Left hindlimb (tissue), 1 donor: ENCODE measurements at regions not wholly inside any gene's neighbourhood (a gene's known extent, or its start where the extent isn't known, plus 50 kb on each side); places are given as distances from the start of the nearest gene placed in this dataset.

Experiments
- DNase-seq: peaks from one replicate; pipeline ENCODE4 v3.0.0-alpha.2; 2018

GRCh38 chr4:144304025-144304424 lies 163.5 kb upstream of the GYPA start:
- DNase-seq = no peak

DNA sequence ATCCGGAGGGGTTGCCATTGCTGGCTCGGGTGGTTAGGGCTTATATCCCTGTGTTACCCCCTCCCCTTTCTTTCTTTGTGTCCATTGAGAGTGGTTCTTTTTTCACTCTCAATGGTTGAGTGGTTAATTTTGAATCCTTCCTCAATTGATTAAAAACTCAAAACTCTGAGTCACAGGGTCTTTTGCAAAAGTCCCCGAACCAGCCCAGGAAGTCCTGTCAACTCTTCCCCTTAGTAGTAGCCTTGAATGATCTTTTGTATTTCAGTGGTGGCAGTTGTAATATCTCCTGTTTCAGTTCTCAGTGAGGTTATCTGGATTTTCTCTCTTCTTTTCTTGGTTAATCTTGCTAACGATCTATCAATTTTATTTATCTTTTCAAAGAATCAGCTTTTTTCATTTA lies 170.0 kb upstream of the GYPA start:
- no peak for DNase-seq

- DNase-seq = no peak
Measured at GRCh38 chr4:144313370-144313769, 172.9 kb upstream of the GYPA start.

- DNase-seq = no peak
Measured at GRCh38 chr4:144316869-144317268, 176.4 kb upstream of the GYPA start.

GRCh38 chr4:144318797-144319196 lies 178.3 kb upstream of the GYPA start:
- no peak for DNase-seq

GRCh38 chr4:144336633-144337032 lies 196.1 kb upstream of the GYPA start:
- DNase-seq = no peak

- no peak for DNase-seq
Measured at GRCh38 chr4:144338148-144338547, 197.6 kb upstream of the GYPA start.

GRCh38 chr4:144338834-144339233 lies 198.3 kb upstream of the GYPA start:
- no peak for DNase-seq

- DNase-seq = no peak
Measured at GRCh38 chr4:144340931-144341330, 200.4 kb upstream of the GYPA start.

GRCh38 chr4:144342949-144343760 lies 202.6 kb upstream of the GYPA start:
- DNase-seq = no peak

DNA sequence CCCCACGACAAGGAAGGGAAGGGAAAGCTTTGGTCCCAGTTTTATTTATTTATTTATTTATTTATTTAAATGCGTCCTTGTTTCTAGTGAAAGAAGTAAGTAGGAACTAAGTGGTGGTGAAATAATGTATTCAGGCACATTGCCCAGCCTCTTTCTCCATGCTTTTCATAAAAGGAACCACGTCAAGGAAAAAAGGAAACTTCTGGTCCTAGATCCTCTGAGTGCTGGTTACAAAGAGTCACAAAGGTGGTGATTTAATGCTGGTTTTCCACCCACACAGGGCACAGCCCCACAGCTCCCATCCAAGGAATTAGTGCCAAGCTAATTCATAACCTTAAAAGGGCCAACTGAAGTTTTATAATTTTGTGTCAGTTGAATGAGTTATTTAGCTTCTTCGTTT lies 206.6 kb upstream of the GYPA start:
- no peak for DNase-seq

DNA sequence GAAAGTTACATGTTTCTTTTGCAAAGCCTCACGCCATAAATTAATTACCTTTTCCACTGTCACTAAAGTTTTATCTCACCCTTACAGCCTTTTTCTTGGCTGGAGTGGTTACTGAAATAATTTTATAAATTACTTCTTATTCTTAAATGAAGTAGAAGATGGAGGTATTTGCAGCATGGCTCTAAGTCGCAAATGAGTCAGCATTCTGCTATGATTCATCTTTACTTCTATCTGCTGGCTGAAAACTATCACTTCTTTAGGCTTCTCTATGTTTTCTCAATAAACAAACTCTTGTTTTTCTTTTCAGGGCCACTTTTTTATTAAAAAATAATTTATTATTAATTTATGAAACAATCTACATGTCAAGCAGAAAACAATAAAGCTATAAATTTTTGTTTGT lies 210.2 kb upstream of the GYPA start:
- DNase-seq = no peak

DNA sequence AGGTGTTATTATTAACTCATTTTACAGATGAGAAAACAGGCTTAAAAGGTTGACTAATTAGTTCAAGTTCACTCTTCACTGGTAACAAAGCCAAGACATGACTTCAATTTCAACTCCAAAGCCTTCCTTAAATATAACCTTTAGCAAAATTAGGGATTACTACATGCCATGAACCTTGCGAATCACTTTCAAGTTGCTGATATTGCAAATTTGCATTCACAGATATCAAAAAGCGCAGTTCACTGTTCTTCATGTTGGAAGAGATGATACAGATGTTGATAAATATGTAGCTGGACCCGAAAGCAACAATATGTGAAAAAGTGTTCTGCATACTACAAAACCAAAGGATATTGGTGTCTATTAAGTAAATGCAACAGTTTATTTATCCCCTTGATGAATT lies 210.8 kb upstream of the GYPA start:
- DNase-seq = no peak

DNA sequence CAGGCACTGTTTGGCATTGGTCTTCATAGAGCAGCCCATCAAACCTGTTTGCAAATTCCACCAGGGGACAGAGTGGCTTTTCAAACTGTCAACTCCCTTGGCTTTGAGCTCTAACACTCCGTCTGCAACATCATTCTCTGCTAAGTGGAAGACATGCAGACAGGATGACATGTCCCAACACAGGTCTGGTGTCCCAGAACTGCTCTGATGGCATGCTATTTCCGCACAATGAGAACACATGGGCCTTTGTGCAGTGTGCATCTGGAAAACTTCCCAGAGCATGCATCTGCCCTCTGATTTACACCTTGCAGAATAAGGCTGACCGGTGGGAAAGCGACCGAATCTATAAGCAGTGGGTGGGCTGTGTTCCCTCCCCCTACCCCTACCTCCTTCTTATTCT lies 212.8 kb upstream of the GYPA start:
- no peak for DNase-seq

DNA sequence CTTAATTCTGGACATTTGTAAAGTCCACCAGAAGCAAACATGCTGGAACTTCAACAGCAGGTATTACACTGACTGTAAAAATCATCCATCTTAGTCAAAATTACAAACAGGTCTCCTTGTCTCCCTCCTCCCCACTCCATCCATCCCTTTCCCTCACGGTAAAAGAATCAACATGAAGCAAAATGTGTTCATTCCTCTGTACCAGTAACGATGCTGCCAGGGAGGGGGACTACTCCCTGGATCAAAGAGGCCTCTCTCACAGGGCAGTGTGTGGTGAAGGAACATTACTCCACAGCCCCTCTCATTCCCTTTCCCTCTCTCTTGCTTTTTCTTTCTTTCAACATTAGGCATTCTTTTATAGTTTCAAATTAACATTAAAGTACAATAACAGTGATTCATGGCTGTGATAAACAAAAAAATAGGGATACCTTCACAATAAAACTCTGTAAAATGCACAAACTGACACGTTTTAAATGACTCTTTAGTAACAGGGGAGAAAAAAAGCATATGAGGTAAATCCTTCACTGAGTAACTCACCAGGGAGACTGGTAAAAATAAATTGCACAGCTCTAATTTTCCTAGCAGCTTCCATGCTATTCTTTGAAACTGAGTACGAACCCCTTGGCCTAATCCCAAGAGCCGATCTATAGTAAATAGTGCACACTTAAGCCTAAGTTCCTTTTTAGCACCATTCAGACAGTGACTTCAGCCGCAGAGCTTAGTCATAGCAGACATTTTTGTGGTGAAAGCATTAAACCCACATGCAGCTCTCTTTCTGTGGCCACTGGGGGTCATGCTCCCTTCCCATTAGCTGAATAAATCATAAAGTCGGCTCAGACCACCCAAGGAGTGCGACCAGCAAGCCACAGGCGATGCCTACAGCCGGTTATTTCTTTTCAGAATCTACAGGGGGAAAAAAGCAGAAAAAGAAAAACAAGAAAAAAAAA lies 215.6 kb upstream of the GYPA start:
- peak; percentile 84 for DNase-seq

- DNase-seq = peak; percentile 34
Measured at GRCh38 chr4:144356941-144357381, 216.4 kb upstream of the GYPA start.

- DNase-seq = no peak
Measured at GRCh38 chr4:144357975-144358374, 217.5 kb upstream of the GYPA start.

DNA sequence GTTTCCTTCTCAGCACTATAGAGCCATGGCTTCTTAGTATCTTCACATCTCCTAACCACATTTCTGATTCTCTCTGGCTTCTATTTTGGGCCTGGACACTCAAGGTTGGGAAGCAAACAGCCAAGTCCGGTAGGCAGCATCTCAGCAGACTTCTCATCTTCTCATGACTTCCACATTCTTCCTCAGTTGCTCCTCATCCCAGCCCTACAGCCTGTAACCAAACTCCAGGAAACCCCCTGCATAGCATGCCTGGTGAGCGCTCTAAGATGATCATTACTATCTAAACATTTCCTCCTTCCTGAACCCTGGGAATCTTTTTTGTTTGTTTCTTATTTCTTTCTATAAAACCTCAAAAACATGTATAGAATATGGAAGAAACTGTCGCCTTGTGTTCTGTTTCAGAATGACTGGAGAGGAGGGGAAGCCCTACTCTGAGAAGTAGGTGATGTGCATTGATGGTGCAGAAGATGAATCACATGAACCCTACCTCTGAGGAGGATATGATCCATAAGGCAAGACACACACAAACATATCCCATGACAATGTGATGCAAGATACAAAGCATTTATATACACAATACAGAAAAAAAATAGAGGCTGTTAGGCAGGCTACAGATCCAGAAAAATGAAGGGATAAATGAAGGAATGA lies 219.8 kb upstream of the GYPA start:
- DNase-seq = no peak

GRCh38 chr4:144362366-144362765 lies 221.8 kb upstream of the GYPA start:
- DNase-seq = no peak

GRCh38 chr4:144363890-144364289 lies 223.4 kb upstream of the GYPA start:
- DNase-seq = no peak

- no peak for DNase-seq
Measured at GRCh38 chr4:144366425-144366824, 225.9 kb upstream of the GYPA start.

DNA sequence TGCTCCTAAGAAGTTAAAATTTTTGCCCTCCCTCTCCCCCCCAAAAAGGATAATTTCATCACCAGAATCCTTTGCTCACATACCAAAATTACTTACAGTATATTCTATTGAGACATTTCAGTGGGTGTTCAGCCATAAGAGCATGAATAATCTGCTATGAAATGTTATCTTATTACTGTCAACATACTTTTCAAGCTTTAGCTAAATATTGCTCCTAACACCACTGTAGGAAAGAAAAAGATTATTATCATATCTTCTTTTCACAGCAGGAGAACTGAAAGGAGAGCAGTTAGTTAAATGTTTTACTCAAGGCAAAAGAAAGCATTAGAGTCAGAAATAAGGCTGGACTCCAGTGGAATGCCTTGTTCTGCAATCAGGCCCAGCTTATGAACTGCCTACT lies 231.0 kb upstream of the GYPA start:
- DNase-seq = no peak

- DNase-seq = no peak
Measured at GRCh38 chr4:144374065-144374464, 233.5 kb upstream of the GYPA start.
